HepG2 (cell line): ENCODE measurements at regions not wholly inside any gene's neighbourhood (a gene's known extent, or its start where the extent isn't known, plus 50 kb on each side); places are given as distances from the start of the nearest gene placed in this dataset.

Experiments
- CTCF ChIP-seq: sonication (generic); formaldehyde crosslinking; IDR thresholded peaks from 2 replicates; pipeline ENCODE4 v1.5.0; 2020; ENCODE audit warnings: mild to moderate bottlenecking, missing genetic modification reagents, moderate library complexity
- KDM5A ChIP-seq: fragments of 200-600 bp; sonication (generic); IDR thresholded peaks from 2 replicates; pipeline ENCODE4 v1.7.0; 2018; ENCODE audit warnings: antibody characterized with exemption, mild to moderate bottlenecking, low read length, borderline replicate concordance
- MAFF ChIP-seq: IDR thresholded peaks from 2 replicates; pipeline ENCODE4 v1.6.1; 2011; ENCODE audit warnings: low read depth, low read length, improper control_type of control experiment
- POLR2AphosphoS2 ChIP-seq: IDR thresholded peaks from 2 replicates; pipeline ENCODE4 v1.6.1; 2011; ENCODE audit warnings: low read depth, low read length, improper control_type of control experiment
- REST ChIP-seq, 2 experiments: IDR thresholded peaks; 2 replicates each; pipeline ENCODE4 v1.6.1; 2011 to 2012; ENCODE audit warnings: low read length in 2 of 2, borderline replicate concordance in 1 of 2, low read depth in 1 of 2, mild to moderate bottlenecking in 1 of 2, moderate library complexity in 1 of 2
- STAG1 ChIP-seq: sonication (generic); formaldehyde crosslinking; IDR thresholded peaks from 2 replicates; pipeline ENCODE4 v1.4.0; 2020; ENCODE audit warnings: missing genetic modification reagents
- ZBTB33 ChIP-seq: sonication (generic); formaldehyde crosslinking; IDR thresholded peaks from 2 replicates; pipeline ENCODE4 v1.4.0; 2020; ENCODE audit warnings: missing genetic modification reagents
- ZFX ChIP-seq: sonication (generic); formaldehyde crosslinking; IDR thresholded peaks from 2 replicates; pipeline ENCODE4 v1.4.0; 2020; ENCODE audit warnings: mild to moderate bottlenecking, low read depth, missing genetic modification reagents, moderate library complexity
- ZNF121 ChIP-seq: sonication (generic); formaldehyde crosslinking; IDR thresholded peaks from 2 replicates; pipeline ENCODE4 v1.5.0; 2020; ENCODE audit warnings: mild to moderate bottlenecking, missing genetic modification reagents
- ZNF124 ChIP-seq: sonication (generic); formaldehyde crosslinking; IDR thresholded peaks from 2 replicates; pipeline ENCODE4 v1.4.0; 2020; ENCODE audit warnings: missing genetic modification reagents

GRCh38 chr20:60838297-60838696 is 413.8 kb upstream of the CDH4 start:
- TF ChIP-seq ZNF124 (CRISPR knock-in tag) (no peak), ZNF121 (CRISPR knock-in tag) (no peak), ZBTB33 (CRISPR knock-in tag) (no peak), KDM5A (no peak), POLR2AphosphoS2 (no peak), CTCF (CRISPR knock-in tag) (no peak), MAFF (no peak), REST (IDR thresholded peaks at IDR 0.05; ENCODE audit: borderline replicate concordance in 1 of 2, low read depth in 1 of 2, low read length in 2 of 2) (no peak), STAG1 (CRISPR knock-in tag) (no peak), ZFX (no peak)
